Gastrocnemius medialis (tissue), 4 donors: ENCODE measurements at regions not wholly inside any gene's neighbourhood (a gene's known extent, or its start where the extent isn't known, plus 50 kb on each side); places are given as distances from the start of the nearest gene placed in this dataset.

ENCODE experiments used
- ATAC-seq, 2 donors: fragments of 150-250 bp; one replicate each; pipeline ENCODE4 v1.9.1; 2016
- DNase-seq, 2 donors: peaks; one replicate each; pipeline ENCODE4 v3.0.0-alpha.2; 2019
- H3K27ac ChIP-seq, 4 donors: fragments of 200-600 bp; sonication (generic); 1 replicate in 1 of 4; 2 replicates in 3 of 4; pipeline ENCODE4 v1.5.1; 2016 to 2018; ENCODE audit warnings: mild to moderate bottlenecking in 2 of 4, moderate library complexity in 1 of 4
- H3K27me3 ChIP-seq, 3 donors: fragments of 200-600 bp; sonication (generic) in 2 of 3; 1 replicate in 1 of 3; 2 replicates in 2 of 3; pipeline versions ENCODE4 v1.5.1 to v1.6.0; 2016 to 2019; ENCODE audit warnings: mild to moderate bottlenecking in 1 of 3, moderate library complexity in 1 of 3
- H3K36me3 ChIP-seq, 2 donors: fragments of 200-600 bp; sonication (generic) in 1 of 2; one replicate each; pipeline ENCODE4 v1.5.1; 2017 to 2018
- H3K4me1 ChIP-seq, 2 donors: fragments of 200-600 bp; sonication (generic) in 1 of 2; one replicate each; pipeline ENCODE4 v1.5.1; 2016 to 2017; ENCODE audit warnings: mild to moderate bottlenecking in 2 of 2
- H3K4me3 ChIP-seq, 4 donors: fragments of 200-600 bp; sonication (generic) in 3 of 4; 1 replicate in 1 of 4; 2 replicates in 3 of 4; pipeline ENCODE4 v1.5.1; 2016 to 2019; ENCODE audit warnings: mild to moderate bottlenecking in 2 of 4
- H3K9me3 ChIP-seq, 3 donors: fragments of 200-600 bp; sonication (generic) in 2 of 3; 1 replicate in 1 of 3; 2 replicates in 2 of 3; pipeline ENCODE4 v1.5.1; 2016 to 2019
- CTCF ChIP-seq, 5 experiments: fragments of 450-650 bp in 3 of 5; fragments of 200-600 bp in 2 of 5; sonication (generic) in 2 of 5; IDR thresholded peaks in 4 of 5; conservative IDR thresholded peaks in 1 of 5; 1 replicate in 4 of 5; 2 replicates in 1 of 5; pipeline ENCODE4 v1.5.1; 2016 to 2019; ENCODE audit warnings: antibody characterized with exemption in 5 of 5, mild to moderate bottlenecking in 3 of 5, moderate library complexity in 3 of 5
- POLR2A ChIP-seq, 2 donors: fragments of 450-650 bp; IDR thresholded peaks; one replicate each; pipeline ENCODE4 v1.6.1; 2017; ENCODE audit warnings: antibody characterized with exemption in 2 of 2, mild to moderate bottlenecking in 2 of 2, moderate library complexity in 2 of 2
- in situ Hi-C, 4 donors: fragments of 200-750 bp; cut with MboI; loops; one replicate each; pipeline versions ENCODE4 v1.15.0 to v1.8.0; 2017; ENCODE audit warnings: low sequenced_read_pairs in 4 of 4
- intact Hi-C: fragments of 100-400 bp; cut with DNase I; formaldehyde crosslinking; loops from one replicate; pipeline ENCODE4 v1.15.1; 2023; ENCODE audit warnings: low total_unique reads

GRCh38 chrX:39648548-39649254 is 449.1 kb downstream of the BCOR start:
- no peak overlapping the region for H3K27ac ChIP-seq
- H3K4me3 ChIP-seq, result no peak overlapping the region
- peaks cover 0 to 11% (median 0%) of the 10 kb centered on the region in 3 donors for H3K27me3 ChIP-seq
- in situ Hi-C loops, result no loop called here
- no peaks in the 10 kb centered on the region for H3K9me3 ChIP-seq
- no peaks in the 10 kb centered on the region for H3K4me1 ChIP-seq
- no peak for ATAC-seq
- intact Hi-C loops, result no loop called here
- no peaks in the 10 kb centered on the region for H3K36me3 ChIP-seq
- no peak for DNase-seq
- TF ChIP-seq CTCF (IDR thresholded peaks at IDR 0.05 in 4 of 5, conservative IDR thresholded peaks at IDR 0.05 in 1 of 5), result no peak

- TF ChIP-seq POLR2A (IDR thresholded peaks at IDR 0.05) (no peak), CTCF (IDR thresholded peaks at IDR 0.05 in 4 of 5, conservative IDR thresholded peaks at IDR 0.05 in 1 of 5) (no peak)
- ATAC-seq, result no peak
- intact Hi-C loops, result no loop called here
Measured at GRCh38 chrX:39650768-39651347, 446.9 kb downstream of the BCOR start.

GRCh38 chrX:39652336-39652735 is 445.4 kb downstream of the BCOR start:
- TF ChIP-seq POLR2A (IDR thresholded peaks at IDR 0.05) (no peak), CTCF (IDR thresholded peaks at IDR 0.05 in 4 of 5, conservative IDR thresholded peaks at IDR 0.05 in 1 of 5) (peak in 3 of 5 experiments; percentile 2 to 35 (median 23))
- Histone ChIP-seq H3K27ac (no peak overlapping the region), H3K27me3 (peaks cover 0 to 11% (median 0%) of the 10 kb centered on the region in 3 donors), H3K4me3 (no peak overlapping the region), H3K36me3 (no peaks in the 10 kb centered on the region), H3K4me1 (no peaks in the 10 kb centered on the region), H3K9me3 (no peaks in the 10 kb centered on the region)
- intact Hi-C loops (no loop called here), in situ Hi-C loops (no loop called here)
- ATAC-seq (no peak), DNase-seq (no peak)

More at GRCh38 chrX:39650768-39651347, 446.9 kb downstream of the BCOR start:
- in situ Hi-C loops, result no loop called here
- no peak for DNase-seq
- Histone ChIP-seq H3K27me3 (peaks cover 0 to 11% (median 0%) of the 10 kb centered on the region in 3 donors), H3K27ac (no peak overlapping the region), H3K4me3 (no peak overlapping the region), H3K4me1 (no peaks in the 10 kb centered on the region), H3K36me3 (no peaks in the 10 kb centered on the region), H3K9me3 (no peaks in the 10 kb centered on the region)

- intact Hi-C loops, result no loop called here
- no peaks in the 10 kb centered on the region for H3K4me1 ChIP-seq
- no peaks in the 10 kb centered on the region for H3K36me3 ChIP-seq
- no peak for DNase-seq
- in situ Hi-C loops, result no loop called here
- no peak overlapping the region for H3K4me3 ChIP-seq
- TF ChIP-seq POLR2A (IDR thresholded peaks at IDR 0.05) (no peak), CTCF (IDR thresholded peaks at IDR 0.05 in 4 of 5, conservative IDR thresholded peaks at IDR 0.05 in 1 of 5) (no peak)
- peaks cover 0 to 11% (median 0%) of the 10 kb centered on the region in 3 donors for H3K27me3 ChIP-seq
- no peaks in the 10 kb centered on the region for H3K9me3 ChIP-seq
- no peak overlapping the region for H3K27ac ChIP-seq
- ATAC-seq, result no peak
Measured at GRCh38 chrX:39653691-39654090, 444.1 kb downstream of the BCOR start.
